ENCODE measurements at regions not wholly inside any gene's neighbourhood (a gene's known extent, or its start where the extent isn't known, plus 50 kb on each side); places are given as distances from the start of the nearest gene placed in this dataset.

GRCh38 chr3:73945541-73945940 lies 320.8 kb upstream of the PDZRN3 start:
- Histone ChIP-seq H3K4me3 (ENCODE audit: low read length) (no peak overlapping the region), H3K36me3 (ENCODE audit: insufficient read depth, low read length) (no peaks in the 10 kb centered on the region), H3K4me2 (ENCODE audit: low read length) (no peak overlapping the region), H3K9ac (ENCODE audit: low read depth, low read length) (no peak overlapping the region), H3K27me3 (ENCODE audit: control insufficient read depth, insufficient read depth, low read length) (no peaks in the 10 kb centered on the region), H3K9me3 (replicated peaks; ENCODE audit: low read length) (no peaks in the 10 kb centered on the region), H3K4me1 (ENCODE audit: control insufficient read depth, insufficient read depth, low read length) (no peaks in the 10 kb centered on the region)

- Histone ChIP-seq H3K4me2 (ENCODE audit: low read length) (no peak overlapping the region), H3K9me3 (replicated peaks; ENCODE audit: low read length) (no peaks in the 10 kb centered on the region), H3K27me3 (ENCODE audit: control insufficient read depth, insufficient read depth, low read length) (no peaks in the 10 kb centered on the region), H3K4me3 (ENCODE audit: low read length) (no peak overlapping the region), H3K36me3 (ENCODE audit: insufficient read depth, low read length) (no peaks in the 10 kb centered on the region), H3K9ac (ENCODE audit: low read depth, low read length) (no peak overlapping the region), H3K4me1 (ENCODE audit: control insufficient read depth, insufficient read depth, low read length) (no peaks in the 10 kb centered on the region)
Observed at GRCh38 chr3:73939985-73940384, 315.2 kb upstream of the PDZRN3 start.

GRCh38 chr3:73933585-73933984 lies 308.8 kb upstream of the PDZRN3 start:
- H3K4me2 ChIP-seq (ENCODE audit: low read length) = no peak overlapping the region
- H3K9me3 ChIP-seq (replicated peaks; ENCODE audit: low read length) = no peaks in the 10 kb centered on the region
- H3K4me1 ChIP-seq (ENCODE audit: control insufficient read depth, insufficient read depth, low read length) = no peaks in the 10 kb centered on the region
- peaks cover 5% of the 10 kb centered on the region for H3K27me3 ChIP-seq (ENCODE audit: control insufficient read depth, insufficient read depth, low read length)
- no peaks in the 10 kb centered on the region for H3K36me3 ChIP-seq (ENCODE audit: insufficient read depth, low read length)
- H3K9ac ChIP-seq (ENCODE audit: low read depth, low read length) = no peak overlapping the region
- H3K4me3 ChIP-seq (ENCODE audit: low read length) = no peak overlapping the region

DNA sequence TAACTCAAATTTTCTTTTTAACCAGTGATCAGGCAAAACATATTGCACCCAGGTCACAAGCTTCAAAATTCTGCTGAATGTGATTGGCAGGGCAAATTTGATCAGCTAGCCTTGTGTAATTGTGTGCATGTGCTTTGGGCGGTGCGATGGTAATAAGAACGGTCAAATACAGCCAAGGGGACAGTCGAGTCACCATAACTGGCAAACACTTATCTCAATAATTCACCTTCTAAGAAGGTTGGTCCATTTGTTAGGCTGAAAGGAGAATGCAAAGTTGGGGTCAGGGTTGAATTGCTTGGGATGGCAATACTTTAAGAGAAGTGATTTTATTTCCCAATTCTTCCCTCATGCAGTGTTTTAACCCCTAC lies 302.4 kb upstream of the PDZRN3 start:
- Histone ChIP-seq H3K9me3 (replicated peaks; ENCODE audit: low read length) (no peaks in the 10 kb centered on the region), H3K4me3 (ENCODE audit: low read length) (no peak overlapping the region), H3K4me2 (ENCODE audit: low read length) (no peak overlapping the region), H3K36me3 (ENCODE audit: insufficient read depth, low read length) (no peaks in the 10 kb centered on the region), H3K27me3 (ENCODE audit: control insufficient read depth, insufficient read depth, low read length) (no peaks in the 10 kb centered on the region), H3K4me1 (ENCODE audit: control insufficient read depth, insufficient read depth, low read length) (no peaks in the 10 kb centered on the region), H3K9ac (ENCODE audit: low read depth, low read length) (no peak overlapping the region)

GRCh38 chr3:73926360-73927202 lies 301.8 kb upstream of the PDZRN3 start:
- Histone ChIP-seq H3K27me3 (ENCODE audit: control insufficient read depth, insufficient read depth, low read length) (no peaks in the 10 kb centered on the region), H3K4me3 (ENCODE audit: low read length) (no peak overlapping the region), H3K4me1 (ENCODE audit: control insufficient read depth, insufficient read depth, low read length) (no peaks in the 10 kb centered on the region), H3K36me3 (ENCODE audit: insufficient read depth, low read length) (no peaks in the 10 kb centered on the region), H3K4me2 (ENCODE audit: low read length) (no peak overlapping the region), H3K9ac (ENCODE audit: low read depth, low read length) (no peak overlapping the region), H3K9me3 (replicated peaks; ENCODE audit: low read length) (no peaks in the 10 kb centered on the region)

DNA sequence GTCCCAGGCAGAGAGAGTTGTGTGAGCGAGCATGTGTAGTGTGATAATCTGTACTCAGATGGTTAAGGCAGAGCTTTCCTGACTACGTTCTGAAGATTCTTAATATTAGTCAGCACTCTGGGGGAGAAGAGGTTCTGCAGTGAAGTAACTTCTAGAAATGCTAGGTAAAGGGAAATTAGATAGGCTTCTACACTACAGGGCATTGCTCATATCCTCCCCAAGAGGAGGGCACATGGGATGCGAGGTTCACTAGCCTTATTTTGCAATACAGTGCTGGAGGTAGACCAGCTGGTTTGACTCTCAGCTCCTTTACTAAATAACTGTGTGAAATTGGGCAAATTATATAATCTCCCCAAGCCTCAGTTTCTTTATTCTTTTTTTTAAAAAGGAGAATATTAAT lies 300.3 kb upstream of the PDZRN3 start:
- Histone ChIP-seq H3K27me3 (ENCODE audit: control insufficient read depth, insufficient read depth, low read length) (no peaks in the 10 kb centered on the region), H3K9ac (ENCODE audit: low read depth, low read length) (no peak overlapping the region), H3K4me1 (ENCODE audit: control insufficient read depth, insufficient read depth, low read length) (no peaks in the 10 kb centered on the region), H3K36me3 (ENCODE audit: insufficient read depth, low read length) (no peaks in the 10 kb centered on the region), H3K4me3 (ENCODE audit: low read length) (no peak overlapping the region), H3K4me2 (ENCODE audit: low read length) (no peak overlapping the region), H3K9me3 (replicated peaks; ENCODE audit: low read length) (no peaks in the 10 kb centered on the region)

DNA sequence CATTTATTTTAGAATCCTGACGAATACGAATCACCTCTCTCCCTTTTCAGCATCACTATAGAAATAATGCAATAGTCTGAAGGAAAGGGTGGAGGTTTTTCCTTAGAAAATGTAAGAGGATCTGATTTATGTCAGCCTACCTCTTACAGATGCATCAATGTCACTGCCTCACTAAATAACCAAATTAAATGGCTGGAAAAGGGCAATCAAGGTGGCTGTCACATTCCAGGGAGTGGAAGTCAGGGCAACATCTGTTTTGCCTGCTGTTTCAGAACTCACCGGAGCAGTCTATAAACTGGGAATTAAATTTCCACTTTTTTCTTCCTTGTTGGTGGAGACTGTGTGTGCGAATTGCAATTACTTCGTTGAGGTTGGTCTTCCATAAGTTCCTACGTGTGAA lies 299.3 kb upstream of the PDZRN3 start:
- no peak overlapping the region for H3K9ac ChIP-seq (ENCODE audit: low read depth, low read length)
- no peaks in the 10 kb centered on the region for H3K9me3 ChIP-seq (replicated peaks; ENCODE audit: low read length)
- H3K27me3 ChIP-seq (ENCODE audit: control insufficient read depth, insufficient read depth, low read length) = no peaks in the 10 kb centered on the region
- H3K4me2 ChIP-seq (ENCODE audit: low read length) = no peak overlapping the region
- no peak overlapping the region for H3K4me3 ChIP-seq (ENCODE audit: low read length)
- H3K4me1 ChIP-seq (ENCODE audit: control insufficient read depth, insufficient read depth, low read length) = no peaks in the 10 kb centered on the region
- H3K36me3 ChIP-seq (ENCODE audit: insufficient read depth, low read length) = no peaks in the 10 kb centered on the region

DNA sequence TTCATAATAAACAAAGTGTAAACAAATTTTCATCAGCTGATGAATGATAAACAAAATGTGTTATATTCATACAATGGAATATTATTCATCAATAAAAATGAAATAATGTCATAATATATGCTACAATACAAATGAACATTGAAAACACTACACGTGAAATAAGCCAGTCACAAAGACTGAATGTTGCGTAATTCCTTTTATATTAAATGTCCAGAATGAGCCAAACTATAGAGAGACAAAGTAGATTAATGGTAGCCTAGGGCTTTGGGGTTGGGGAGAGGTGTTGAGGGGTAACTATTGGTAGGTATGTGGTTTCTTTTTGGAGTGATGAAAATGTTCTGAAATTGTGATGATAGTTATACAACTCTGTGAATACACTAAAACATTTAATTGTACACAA lies 292.9 kb upstream of the PDZRN3 start:
- Histone ChIP-seq H3K36me3 (ENCODE audit: insufficient read depth, low read length) (no peaks in the 10 kb centered on the region), H3K4me1 (ENCODE audit: control insufficient read depth, insufficient read depth, low read length) (no peaks in the 10 kb centered on the region), H3K9ac (ENCODE audit: low read depth, low read length) (no peak overlapping the region), H3K9me3 (replicated peaks; ENCODE audit: low read length) (no peaks in the 10 kb centered on the region), H3K4me3 (ENCODE audit: low read length) (no peak overlapping the region), H3K27me3 (ENCODE audit: control insufficient read depth, insufficient read depth, low read length) (no peaks in the 10 kb centered on the region), H3K4me2 (ENCODE audit: low read length) (no peak overlapping the region)

DNA sequence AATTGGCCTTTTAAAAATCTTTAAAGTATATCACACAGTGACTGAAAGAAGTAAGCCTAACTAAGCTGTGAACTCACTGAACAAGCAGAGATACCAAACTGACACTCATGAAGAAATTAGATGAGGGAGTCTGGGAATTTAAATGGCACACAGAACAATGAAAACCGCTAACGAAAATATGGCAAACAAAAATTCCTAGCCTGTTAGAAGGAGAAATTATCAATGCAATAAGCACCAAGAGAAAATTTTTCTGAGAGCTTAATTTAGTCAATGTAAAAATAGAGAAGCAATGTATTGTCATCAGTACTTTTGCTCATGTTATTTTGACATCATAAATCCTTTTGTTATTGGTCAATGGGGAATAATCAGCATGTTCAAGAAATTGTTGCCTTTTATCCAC lies 291.1 kb upstream of the PDZRN3 start:
- H3K4me2 ChIP-seq (ENCODE audit: low read length) = no peak overlapping the region
- no peak overlapping the region for H3K9ac ChIP-seq (ENCODE audit: low read depth, low read length)
- peaks cover 8% of the 10 kb centered on the region for H3K27me3 ChIP-seq (ENCODE audit: control insufficient read depth, insufficient read depth, low read length)
- H3K4me1 ChIP-seq (ENCODE audit: control insufficient read depth, insufficient read depth, low read length) = no peaks in the 10 kb centered on the region
- H3K4me3 ChIP-seq (ENCODE audit: low read length) = no peak overlapping the region
- H3K36me3 ChIP-seq (ENCODE audit: insufficient read depth, low read length) = no peaks in the 10 kb centered on the region
- no peaks in the 10 kb centered on the region for H3K9me3 ChIP-seq (replicated peaks; ENCODE audit: low read length)

- no peak overlapping the region for H3K4me3 ChIP-seq (ENCODE audit: low read length)
- H3K27me3 ChIP-seq (ENCODE audit: control insufficient read depth, insufficient read depth, low read length) = peaks cover 8% of the 10 kb centered on the region
- H3K9ac ChIP-seq (ENCODE audit: low read depth, low read length) = no peak overlapping the region
- no peak overlapping the region for H3K4me2 ChIP-seq (ENCODE audit: low read length)
- no peaks in the 10 kb centered on the region for H3K9me3 ChIP-seq (replicated peaks; ENCODE audit: low read length)
- no peaks in the 10 kb centered on the region for H3K36me3 ChIP-seq (ENCODE audit: insufficient read depth, low read length)
- H3K4me1 ChIP-seq (ENCODE audit: control insufficient read depth, insufficient read depth, low read length) = no peaks in the 10 kb centered on the region
Observed at GRCh38 chr3:73908218-73908617, 283.5 kb upstream of the PDZRN3 start.

- no peaks in the 10 kb centered on the region for H3K9me3 ChIP-seq (replicated peaks; ENCODE audit: low read length)
- H3K27me3 ChIP-seq (ENCODE audit: control insufficient read depth, insufficient read depth, low read length) = no peaks in the 10 kb centered on the region
- no peaks in the 10 kb centered on the region for H3K36me3 ChIP-seq (ENCODE audit: insufficient read depth, low read length)
- no peak overlapping the region for H3K4me3 ChIP-seq (ENCODE audit: low read length)
- H3K9ac ChIP-seq (ENCODE audit: low read depth, low read length) = no peak overlapping the region
- no peaks in the 10 kb centered on the region for H3K4me1 ChIP-seq (ENCODE audit: control insufficient read depth, insufficient read depth, low read length)
- no peak overlapping the region for H3K4me2 ChIP-seq (ENCODE audit: low read length)
Observed at GRCh38 chr3:73901686-73902085, 276.9 kb upstream of the PDZRN3 start.

- H3K9me3 ChIP-seq (replicated peaks; ENCODE audit: low read length) = no peaks in the 10 kb centered on the region
- no peak overlapping the region for H3K9ac ChIP-seq (ENCODE audit: low read depth, low read length)
- no peaks in the 10 kb centered on the region for H3K4me1 ChIP-seq (ENCODE audit: control insufficient read depth, insufficient read depth, low read length)
Observed at GRCh38 chr3:73894474-73895213, 269.9 kb upstream of the PDZRN3 start.

More at GRCh38 chr3:73894474-73895213, 269.9 kb upstream of the PDZRN3 start:
- Histone ChIP-seq H3K4me3 (ENCODE audit: low read length) (no peak overlapping the region), H3K36me3 (ENCODE audit: insufficient read depth, low read length) (no peaks in the 10 kb centered on the region), H3K4me2 (ENCODE audit: low read length) (no peak overlapping the region), H3K27me3 (ENCODE audit: control insufficient read depth, insufficient read depth, low read length) (no peaks in the 10 kb centered on the region)
